Fibroblast of lung (primary cell): ENCODE measurements at regions not wholly inside any gene's neighbourhood (a gene's known extent, or its start where the extent isn't known, plus 50 kb on each side); places are given as distances from the start of the nearest gene placed in this dataset.
"Not testable (repeated sequence)": the region's sequence is repeated elsewhere in the genome, so short reads cannot be mapped to it uniquely, and the experiment has no call there.

Experiments
- EZH2 ChIP-seq: IDR thresholded peaks from 2 replicates; pipeline ENCODE4 v1.5.1; 2012; ENCODE audit warnings: low read length, control low read depth, mild to moderate bottlenecking; ENCODE audit errors: missing control alignments
- TF ChIP-seq, protein P1 (sequence below), 2 donors: IDR thresholded peaks in 1 of 2; conservative IDR thresholded peaks in 1 of 2; 1 replicate in 1 of 2; 2 replicates in 1 of 2; pipeline ENCODE4 v1.5.1; 2011 to 2012; ENCODE audit warnings: low read length in 2 of 2, control low read depth in 1 of 2, inconsistent platforms in 1 of 2, low read depth in 1 of 2, mild to moderate bottlenecking in 1 of 2

DNA sequence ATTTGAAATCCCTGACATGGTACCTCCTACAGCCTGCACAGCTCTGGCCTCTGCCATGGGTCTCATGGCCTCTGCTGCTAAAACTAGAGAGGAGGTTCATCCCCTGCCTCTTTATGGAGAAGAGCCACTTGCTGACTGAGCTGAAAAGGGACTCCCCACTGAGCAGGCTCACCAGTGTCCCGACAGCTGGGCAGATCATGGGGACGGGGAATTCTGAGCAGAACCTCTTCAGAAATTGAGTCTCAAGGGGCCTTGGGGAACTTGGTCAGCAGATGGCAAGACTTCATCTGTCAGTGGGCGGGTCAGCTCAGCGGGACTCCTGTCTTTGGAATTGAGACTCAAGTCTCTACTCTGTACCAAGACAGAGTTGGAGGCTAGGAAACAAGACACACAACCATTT lies 95.7 kb downstream of the POTEC start:
- TF ChIP-seq EZH2: not testable (repeated sequence)
- TF ChIP-seq, protein P1, sequence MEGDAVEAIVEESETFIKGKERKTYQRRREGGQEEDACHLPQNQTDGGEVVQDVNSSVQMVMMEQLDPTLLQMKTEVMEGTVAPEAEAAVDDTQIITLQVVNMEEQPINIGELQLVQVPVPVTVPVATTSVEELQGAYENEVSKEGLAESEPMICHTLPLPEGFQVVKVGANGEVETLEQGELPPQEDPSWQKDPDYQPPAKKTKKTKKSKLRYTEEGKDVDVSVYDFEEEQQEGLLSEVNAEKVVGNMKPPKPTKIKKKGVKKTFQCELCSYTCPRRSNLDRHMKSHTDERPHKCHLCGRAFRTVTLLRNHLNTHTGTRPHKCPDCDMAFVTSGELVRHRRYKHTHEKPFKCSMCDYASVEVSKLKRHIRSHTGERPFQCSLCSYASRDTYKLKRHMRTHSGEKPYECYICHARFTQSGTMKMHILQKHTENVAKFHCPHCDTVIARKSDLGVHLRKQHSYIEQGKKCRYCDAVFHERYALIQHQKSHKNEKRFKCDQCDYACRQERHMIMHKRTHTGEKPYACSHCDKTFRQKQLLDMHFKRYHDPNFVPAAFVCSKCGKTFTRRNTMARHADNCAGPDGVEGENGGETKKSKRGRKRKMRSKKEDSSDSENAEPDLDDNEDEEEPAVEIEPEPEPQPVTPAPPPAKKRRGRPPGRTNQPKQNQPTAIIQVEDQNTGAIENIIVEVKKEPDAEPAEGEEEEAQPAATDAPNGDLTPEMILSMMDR (conservative IDR thresholded peaks at IDR 0.05 in 1 of 2, IDR thresholded peaks at IDR 0.05 in 1 of 2; ENCODE audit: low read depth in 1 of 2, low read length in 2 of 2): not testable (repeated sequence)
